ENCODE measurements at regions not wholly inside any gene's neighbourhood (a gene's known extent, or its start where the extent isn't known, plus 50 kb on each side); places are given as distances from the start of the nearest gene placed in this dataset.

DNA sequence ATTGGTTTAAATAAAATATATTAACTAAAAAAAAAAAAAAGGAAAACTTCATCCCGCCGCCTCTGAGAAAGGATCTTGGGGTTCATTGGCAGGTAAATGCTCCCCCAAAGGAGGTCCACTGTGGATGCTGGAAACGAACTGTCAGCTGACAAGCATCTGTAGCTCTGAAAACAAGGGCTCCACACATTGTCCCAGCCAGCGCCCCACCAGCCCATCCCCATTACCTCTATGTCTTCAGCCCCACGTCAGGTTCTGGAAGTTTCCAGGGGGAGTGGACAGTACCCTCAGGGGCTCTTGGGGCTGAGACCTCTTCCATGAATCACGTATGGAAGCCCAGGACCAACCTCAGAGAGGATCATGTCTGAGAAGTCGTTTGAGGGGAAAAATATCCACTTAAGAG is 66.4 kb upstream of the WNT7B start:
- intact Hi-C loops (cut with micrococcal nuclease; ENCODE audit: unreplicated experiment): no loop called here
- TF ChIP-seq EZH2 (IDR thresholded peaks at IDR 0.05; ENCODE audit: low read depth): no peak
- TF ChIP-seq, protein P1, sequence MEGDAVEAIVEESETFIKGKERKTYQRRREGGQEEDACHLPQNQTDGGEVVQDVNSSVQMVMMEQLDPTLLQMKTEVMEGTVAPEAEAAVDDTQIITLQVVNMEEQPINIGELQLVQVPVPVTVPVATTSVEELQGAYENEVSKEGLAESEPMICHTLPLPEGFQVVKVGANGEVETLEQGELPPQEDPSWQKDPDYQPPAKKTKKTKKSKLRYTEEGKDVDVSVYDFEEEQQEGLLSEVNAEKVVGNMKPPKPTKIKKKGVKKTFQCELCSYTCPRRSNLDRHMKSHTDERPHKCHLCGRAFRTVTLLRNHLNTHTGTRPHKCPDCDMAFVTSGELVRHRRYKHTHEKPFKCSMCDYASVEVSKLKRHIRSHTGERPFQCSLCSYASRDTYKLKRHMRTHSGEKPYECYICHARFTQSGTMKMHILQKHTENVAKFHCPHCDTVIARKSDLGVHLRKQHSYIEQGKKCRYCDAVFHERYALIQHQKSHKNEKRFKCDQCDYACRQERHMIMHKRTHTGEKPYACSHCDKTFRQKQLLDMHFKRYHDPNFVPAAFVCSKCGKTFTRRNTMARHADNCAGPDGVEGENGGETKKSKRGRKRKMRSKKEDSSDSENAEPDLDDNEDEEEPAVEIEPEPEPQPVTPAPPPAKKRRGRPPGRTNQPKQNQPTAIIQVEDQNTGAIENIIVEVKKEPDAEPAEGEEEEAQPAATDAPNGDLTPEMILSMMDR (conservative IDR thresholded peaks at IDR 0.05): no peak

DNA sequence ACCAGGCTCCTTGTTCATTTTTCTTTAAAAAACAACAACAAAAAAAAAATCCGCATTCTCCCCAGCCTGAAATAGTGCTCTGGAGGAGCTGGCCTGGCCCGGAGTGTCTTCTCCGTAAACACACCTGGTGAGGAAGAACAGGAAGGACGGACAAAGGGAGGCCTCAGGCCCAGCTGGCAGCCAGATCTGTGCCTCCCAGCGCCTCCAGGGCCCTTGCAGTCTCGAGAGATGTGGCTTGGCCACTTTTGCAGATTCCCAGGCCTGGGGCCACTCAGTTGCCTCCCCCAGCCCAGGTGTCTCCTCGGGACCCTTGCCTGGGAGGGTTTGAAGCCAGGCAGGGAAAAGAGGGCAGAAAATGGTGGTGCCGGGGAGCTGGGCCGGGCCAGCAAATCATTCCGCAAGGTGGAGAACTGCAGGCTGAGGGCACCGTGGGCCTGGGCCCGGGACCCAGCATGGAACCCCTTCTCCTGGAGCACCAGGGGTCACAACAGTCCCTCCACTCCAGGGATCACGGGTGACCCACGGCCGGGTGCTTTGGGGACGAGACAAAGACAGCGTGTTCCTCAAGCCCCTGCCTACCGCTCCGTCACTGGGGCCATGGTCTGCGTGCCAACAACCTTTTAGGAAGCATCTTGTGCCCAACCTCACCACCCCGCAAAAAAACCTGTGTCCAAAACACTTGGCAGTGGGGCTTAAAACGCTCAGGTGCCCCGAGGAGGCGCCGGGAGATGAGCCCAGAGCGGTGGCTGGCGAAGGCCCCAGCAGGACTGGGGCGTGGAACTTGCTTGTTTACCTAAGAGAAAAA is 67.1 kb upstream of the WNT7B start:
- TF ChIP-seq EZH2 (IDR thresholded peaks at IDR 0.05; ENCODE audit: low read depth): no peak
- TF ChIP-seq, protein P1 (conservative IDR thresholded peaks at IDR 0.05): no peak
- Histone ChIP-seq H3K4me2 (no peak overlapping the region), H3K79me2 (ENCODE audit: low read depth) (no peaks in the 10 kb centered on the region), H3F3A (ENCODE audit: insufficient read depth, low read depth) (peaks cover 24% of the 10 kb centered on the region), H4K20me1 (ENCODE audit: insufficient read depth) (no peaks in the 10 kb centered on the region), H3K9me3 (ENCODE audit: insufficient read depth, low read depth) (no peaks in the 10 kb centered on the region), H3K27ac (no peak overlapping the region), H3K9me2 (ENCODE audit: insufficient read depth) (no peaks in the 10 kb centered on the region), H3K4me3 (no peak overlapping the region), H2AFZ (no peak overlapping the region), H3K27me3 (ENCODE audit: insufficient read depth, low read depth) (no peaks in the 10 kb centered on the region), H3K4me1 (replicated peaks; ENCODE audit: insufficient read depth) (no peaks in the 10 kb centered on the region), H3K36me3 (ENCODE audit: low read depth) (no peaks in the 10 kb centered on the region)
- BruUV-seq (replicated peaks): no TSS peak
- intact Hi-C loops (cut with micrococcal nuclease; ENCODE audit: unreplicated experiment): no loop called here
- no peak for DNase-seq
- POLR2A ChIA-PET (ENCODE audit: unreplicated experiment): interaction anchor here (0.6 to 0.7 kb wide), 3 partner anchors 10 to 493 kb away, joined by 3 to 6 read pairs (median 4); partner anchors contain the start of gene CELSR1
- CTCF ChIA-PET: interaction anchor here (0.7 kb wide), 1 partner anchor 140 kb away, joined by 6 read pairs; no protein-coding TSS in a partner anchor

More for the DNA sequence above, 66.4 kb upstream of the WNT7B start:
- Histone ChIP-seq H3K27ac (no peak overlapping the region), H2AFZ (no peak overlapping the region), H3F3A (ENCODE audit: insufficient read depth, low read depth) (peaks cover 27% of the 10 kb centered on the region), H3K27me3 (ENCODE audit: insufficient read depth, low read depth) (no peaks in the 10 kb centered on the region), H3K79me2 (ENCODE audit: low read depth) (no peaks in the 10 kb centered on the region), H3K4me3 (no peak overlapping the region), H3K9me2 (ENCODE audit: insufficient read depth) (no peaks in the 10 kb centered on the region), H3K36me3 (ENCODE audit: low read depth) (no peaks in the 10 kb centered on the region), H3K4me1 (replicated peaks; ENCODE audit: insufficient read depth) (no peaks in the 10 kb centered on the region), H3K9me3 (ENCODE audit: insufficient read depth, low read depth) (no peaks in the 10 kb centered on the region), H4K20me1 (ENCODE audit: insufficient read depth) (no peaks in the 10 kb centered on the region), H3K4me2 (no peak overlapping the region)
- no peak for DNase-seq
- ChIA-PET POLR2A (ENCODE audit: unreplicated experiment) (no interaction called here), CTCF (no interaction called here)
- BruUV-seq (replicated peaks): TSS peak; percentile 59

DNA sequence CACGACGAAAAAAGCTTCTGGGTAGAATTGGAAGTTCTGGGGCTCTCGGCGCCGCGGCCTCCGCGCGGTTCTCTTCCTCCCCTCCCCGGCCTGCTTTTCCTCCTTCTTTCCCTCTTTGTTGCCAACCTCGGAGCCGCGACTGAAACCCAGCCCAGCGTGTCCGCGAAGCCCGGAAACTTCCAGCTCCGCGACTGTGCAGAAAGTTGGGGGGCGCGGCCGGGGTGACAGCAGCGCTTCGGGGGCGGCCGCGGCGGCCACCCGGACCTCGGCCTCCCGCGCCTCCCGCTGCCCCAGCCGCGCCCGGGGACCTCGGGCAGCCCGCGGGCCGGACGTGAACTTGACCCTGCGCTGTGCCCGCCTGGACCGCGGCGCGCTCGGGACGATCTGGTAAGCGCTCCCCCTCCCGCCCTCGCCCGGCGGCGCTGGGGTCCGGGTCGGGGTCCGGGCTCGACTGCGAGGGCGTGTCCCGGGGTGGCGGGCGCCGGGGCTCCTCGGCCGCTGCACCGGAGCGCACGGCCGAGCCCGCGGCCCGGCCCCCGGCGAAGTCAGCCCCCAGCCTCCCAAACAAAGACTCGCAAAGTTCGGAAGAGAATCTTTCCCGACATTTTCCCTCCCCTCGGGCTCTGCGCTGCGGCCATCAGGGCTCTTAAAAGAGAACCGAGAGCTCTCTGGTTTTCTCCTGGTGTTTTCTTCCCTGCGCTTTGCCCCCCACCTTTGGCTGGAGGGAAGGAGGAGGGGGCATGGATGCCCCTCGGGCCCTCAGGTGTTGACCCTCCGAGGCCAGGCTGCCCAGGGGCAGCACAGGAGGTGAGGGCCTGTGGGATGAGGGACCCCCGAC is 67.9 kb upstream of the WNT7B start:
- no peaks in the 10 kb centered on the region for H4K20me1 ChIP-seq (ENCODE audit: insufficient read depth)
- H3K79me2 ChIP-seq (ENCODE audit: low read depth): no peaks in the 10 kb centered on the region
- no peak overlapping the region for H3K27ac ChIP-seq
- ChIA-PET POLR2A (ENCODE audit: unreplicated experiment) (interaction anchor here (0.6 to 0.7 kb wide), 3 partner anchors 9 to 492 kb away, joined by 3 to 6 read pairs (median 4); partner anchors contain the start of gene CELSR1), CTCF (interaction anchor here (0.7 kb wide), 1 partner anchor 141 kb away, joined by 6 read pairs; no protein-coding TSS in a partner anchor)
- TF ChIP-seq, protein P1 (conservative IDR thresholded peaks at IDR 0.05): no peak
- TF ChIP-seq EZH2 (IDR thresholded peaks at IDR 0.05; ENCODE audit: low read depth): no peak
- H3K4me2 ChIP-seq: no peak overlapping the region
- H3K36me3 ChIP-seq (ENCODE audit: low read depth): no peaks in the 10 kb centered on the region
- H3K4me1 ChIP-seq (replicated peaks; ENCODE audit: insufficient read depth): no peaks in the 10 kb centered on the region
- intact Hi-C loops (cut with micrococcal nuclease; ENCODE audit: unreplicated experiment): no loop called here
- no peaks in the 10 kb centered on the region for H3K9me3 ChIP-seq (ENCODE audit: insufficient read depth, low read depth)
- peaks cover 16% of the 10 kb centered on the region for H3F3A ChIP-seq (ENCODE audit: insufficient read depth, low read depth)
- no TSS peak for BruUV-seq (replicated peaks)
- no peak overlapping the region for H2AFZ ChIP-seq
- DNase-seq: peak in 1 of 2 experiments; percentile 12
- no peaks in the 10 kb centered on the region for H3K9me2 ChIP-seq (ENCODE audit: insufficient read depth)
- H3K4me3 ChIP-seq: no peak overlapping the region
- no peaks in the 10 kb centered on the region for H3K27me3 ChIP-seq (ENCODE audit: insufficient read depth, low read depth)
